GM18502 (cell line): ENCODE measurements at regions not wholly inside any gene's neighbourhood (a gene's known extent, or its start where the extent isn't known, plus 50 kb on each side); places are given as distances from the start of the nearest gene placed in this dataset.

ENCODE experiments used
- ATAC-seq: cut with Tn5 transposase; IDR thresholded peaks from one replicate; pipeline ENCODE4 v1.9.1; 2021; ENCODE audit warnings: mild to moderate bottlenecking; ENCODE audit not compliant: unreplicated experiment, poor library complexity

DNA sequence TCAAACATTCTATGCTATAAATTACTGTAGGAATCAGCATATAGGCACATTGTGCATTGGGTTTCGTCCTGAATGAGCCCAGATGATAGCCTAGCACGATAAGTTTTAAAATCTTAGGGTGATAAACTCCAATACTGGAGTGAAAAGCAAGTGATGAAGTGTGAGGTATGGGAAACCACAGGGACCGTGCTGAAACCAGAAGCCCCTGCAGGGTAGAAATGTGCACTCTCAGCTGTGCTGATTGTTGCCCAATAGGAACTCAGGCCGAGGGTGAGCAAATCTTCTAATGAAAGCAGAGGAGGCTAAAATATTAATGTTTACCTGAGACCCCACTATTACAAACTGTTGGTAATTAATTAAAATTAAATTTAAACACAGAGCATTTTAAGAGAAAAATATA lies 1486.6 kb downstream of the AACS start:
- ATAC-seq: no peak

DNA sequence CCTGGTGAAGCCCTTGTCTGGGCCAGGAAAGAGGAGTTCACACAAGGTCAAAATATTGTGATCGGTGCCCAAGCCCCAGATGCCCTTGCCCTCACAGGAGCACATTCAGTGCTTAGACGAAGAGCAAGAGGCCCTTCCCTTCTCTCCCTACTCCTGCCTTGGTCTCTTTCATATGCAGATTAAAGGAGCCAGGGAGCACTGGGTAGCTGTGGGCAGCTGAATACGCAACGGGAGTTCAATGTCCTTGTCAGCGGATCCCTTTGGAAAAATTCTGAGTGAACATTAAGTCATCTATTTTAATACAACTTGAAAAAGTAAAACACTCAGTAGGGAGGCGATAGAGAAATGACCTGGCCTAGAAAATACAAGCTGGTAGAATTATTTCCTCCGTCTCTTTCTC lies 1489.4 kb downstream of the AACS start:
- no peak for ATAC-seq

- ATAC-seq: no peak
Observed at GRCh38 chr12:126557659-126558058, 1492.4 kb downstream of the AACS start.

- no peak for ATAC-seq
Observed at GRCh38 chr12:126558219-126558618, 1493.0 kb downstream of the AACS start.

DNA sequence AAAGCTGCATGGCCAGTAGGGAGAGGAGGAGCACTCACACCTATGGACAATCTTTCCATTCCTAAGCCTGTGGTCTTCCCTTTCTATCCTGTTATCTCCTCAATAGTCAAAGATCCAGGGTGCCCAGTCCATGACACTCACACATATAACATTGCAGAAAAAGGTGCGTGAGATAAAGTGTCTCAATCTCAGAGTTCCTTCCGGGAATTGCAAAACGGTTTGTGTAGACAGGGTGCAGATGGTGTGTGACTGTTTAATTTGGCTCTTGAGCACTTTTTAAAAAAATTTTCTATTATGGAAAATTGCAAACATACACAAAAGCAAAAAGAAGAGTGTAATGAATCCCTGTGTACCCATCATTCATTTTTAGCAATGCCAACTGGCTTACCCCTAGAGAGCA lies 1493.6 kb downstream of the AACS start:
- ATAC-seq: no peak

DNA sequence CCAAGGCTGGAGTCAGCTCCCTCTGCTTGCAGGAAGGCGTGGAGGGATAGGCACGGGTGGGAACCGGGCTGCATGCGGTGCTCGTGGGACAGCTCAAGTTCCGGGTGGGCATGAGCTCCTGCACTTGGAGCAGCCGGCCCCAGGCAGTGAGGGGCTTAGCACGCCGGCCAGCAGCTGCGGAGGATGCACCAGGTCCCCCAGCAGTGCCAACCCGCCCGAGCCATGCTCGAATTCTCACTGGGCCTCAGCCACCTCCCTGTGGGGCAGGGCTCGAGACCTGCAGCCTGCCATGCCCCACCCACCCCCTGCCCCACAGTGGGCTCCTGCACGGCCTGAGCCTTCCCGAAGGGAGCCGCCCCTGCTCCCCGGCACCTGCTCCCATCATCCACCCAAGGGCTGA lies 1501.8 kb downstream of the AACS start:
- ATAC-seq: no peak

DNA sequence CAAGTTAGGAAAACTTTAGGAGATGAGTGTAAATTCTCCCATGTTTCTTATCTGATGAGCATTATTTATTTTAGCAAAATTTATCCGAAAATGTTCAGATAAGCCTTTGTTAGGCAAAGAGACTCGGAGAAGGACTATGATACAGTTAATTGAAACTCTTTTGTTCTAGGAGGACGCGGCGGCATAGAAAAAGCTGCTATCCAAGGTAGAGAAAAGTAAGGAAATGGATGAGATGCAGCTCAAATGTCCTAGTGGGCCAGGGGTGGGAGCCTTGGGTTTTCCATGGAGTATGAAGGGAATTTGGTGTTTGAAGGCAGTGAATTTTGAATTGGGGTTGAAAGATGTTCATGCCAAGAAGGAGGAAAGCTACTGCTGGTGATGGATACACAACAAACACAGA lies 1504.5 kb downstream of the AACS start:
- no peak for ATAC-seq

DNA sequence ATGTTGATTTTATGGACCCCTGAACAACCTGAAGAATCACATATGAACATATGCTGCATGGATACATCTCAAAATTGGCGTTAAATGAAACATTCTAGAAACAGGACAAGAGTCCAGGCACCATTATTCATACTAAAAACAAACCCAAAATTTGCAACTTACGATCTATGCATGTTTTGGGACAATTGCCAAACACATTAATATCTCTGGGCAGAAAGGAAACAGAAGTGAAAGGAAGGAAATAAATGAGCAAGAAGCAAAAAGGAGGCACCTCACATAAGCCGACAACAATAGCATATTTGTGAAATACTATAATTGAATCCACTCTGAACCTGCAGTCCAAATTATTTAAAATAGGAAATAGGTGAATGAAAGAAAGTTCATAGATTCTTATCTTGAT lies 1505.3 kb downstream of the AACS start:
- no peak for ATAC-seq

GRCh38 chr12:126572170-126572569 lies 1506.9 kb downstream of the AACS start:
- no peak for ATAC-seq

- ATAC-seq: no peak
Observed at GRCh38 chr12:126581655-126582054, 1516.4 kb downstream of the AACS start.

DNA sequence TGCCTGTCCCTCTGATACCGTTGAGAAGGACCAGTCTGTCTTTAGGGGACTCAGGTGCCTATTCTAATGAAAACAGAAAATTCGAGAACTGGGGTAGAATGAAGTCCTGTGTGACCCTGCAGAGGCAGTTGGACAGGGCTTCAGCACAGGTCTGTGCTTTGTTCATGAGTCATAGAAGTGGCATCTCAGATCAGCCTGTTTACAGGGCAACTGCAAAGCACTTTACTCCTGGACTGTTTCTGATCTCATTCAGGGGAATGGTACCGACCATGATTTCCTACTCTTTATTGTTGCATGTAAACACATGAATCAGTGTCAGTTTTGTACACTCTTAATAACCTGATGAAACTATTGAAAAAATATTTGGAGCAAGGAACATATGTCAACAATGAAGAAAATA lies 1517.0 kb downstream of the AACS start:
- no peak for ATAC-seq

DNA sequence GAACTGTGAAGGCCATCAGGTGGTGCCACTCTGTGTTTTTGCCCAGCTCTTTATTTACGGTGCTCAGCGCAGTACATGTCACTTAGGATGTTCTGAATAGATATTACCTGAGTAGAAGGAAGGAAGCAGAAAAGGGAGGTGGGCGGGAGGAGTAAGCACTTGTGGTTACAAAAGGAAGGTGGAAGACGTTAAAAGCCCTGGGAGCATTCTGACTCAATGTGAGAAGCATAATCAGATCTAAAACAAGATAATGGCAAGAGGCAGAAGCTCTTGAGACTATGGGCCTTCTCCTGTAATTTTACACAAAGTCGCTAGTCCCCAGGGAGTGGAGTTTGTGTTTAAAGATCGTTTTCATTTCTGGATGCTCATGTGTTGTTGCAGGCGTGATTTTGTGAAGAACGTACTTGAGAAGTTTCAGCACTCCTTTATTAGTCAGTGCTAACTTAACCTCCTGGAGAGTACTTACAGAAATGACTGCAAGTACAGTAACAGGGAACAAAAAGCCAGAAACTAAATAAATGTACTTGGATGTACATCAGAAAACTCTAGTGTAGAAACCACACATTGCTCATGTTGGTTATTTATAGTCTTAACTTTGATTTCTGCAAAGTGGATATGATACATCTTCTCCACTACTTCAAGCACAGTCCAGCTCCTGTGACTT lies 1523.5 kb downstream of the AACS start:
- no peak for ATAC-seq

- no peak for ATAC-seq
Observed at GRCh38 chr12:126591533-126591932, 1526.3 kb downstream of the AACS start.

DNA sequence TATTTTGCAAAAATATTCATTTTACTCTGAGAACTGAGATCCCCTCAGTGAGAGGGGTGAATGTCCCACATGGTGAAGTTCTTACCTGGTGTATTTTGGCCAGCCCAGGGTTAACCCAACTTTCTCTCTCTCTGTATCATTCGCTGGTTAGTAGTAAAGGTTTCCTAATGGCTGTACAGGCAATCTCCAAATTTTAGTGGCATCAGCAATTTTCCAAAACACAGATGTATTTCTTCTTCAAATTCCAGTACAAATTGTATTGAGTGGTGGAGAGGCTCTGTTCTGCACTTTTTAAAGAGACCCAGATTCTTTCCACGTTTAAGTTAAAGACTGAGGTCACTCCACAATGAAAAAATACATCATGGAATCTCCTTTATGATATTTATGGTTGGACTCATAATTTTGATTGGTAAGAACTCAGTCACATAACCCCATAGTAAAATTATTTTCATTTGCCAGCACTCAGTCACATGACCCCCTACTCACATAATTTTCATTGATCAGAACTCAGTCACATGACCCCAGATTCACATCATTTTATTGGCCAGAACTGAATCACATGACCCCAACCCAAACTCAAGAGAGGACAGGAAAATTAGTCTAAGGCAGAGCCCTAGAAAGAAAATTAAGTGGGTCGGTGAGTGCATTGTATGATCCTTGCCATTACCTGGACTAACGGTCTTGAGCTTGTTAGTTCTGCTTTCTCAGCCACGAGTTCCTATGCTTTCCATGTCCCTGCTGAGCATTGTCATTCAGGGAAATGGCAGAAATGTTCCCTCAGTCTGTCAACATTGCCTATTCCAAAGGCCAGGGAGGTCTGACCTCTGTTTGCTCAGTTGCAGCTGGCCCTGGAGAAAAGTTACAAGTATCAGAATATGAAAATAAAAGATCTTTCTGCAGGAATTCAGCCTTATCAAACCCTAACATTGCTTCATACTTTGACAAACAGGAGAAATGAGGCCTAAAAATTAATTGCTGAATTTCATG lies 1536.2 kb downstream of the AACS start:
- no peak for ATAC-seq

DNA sequence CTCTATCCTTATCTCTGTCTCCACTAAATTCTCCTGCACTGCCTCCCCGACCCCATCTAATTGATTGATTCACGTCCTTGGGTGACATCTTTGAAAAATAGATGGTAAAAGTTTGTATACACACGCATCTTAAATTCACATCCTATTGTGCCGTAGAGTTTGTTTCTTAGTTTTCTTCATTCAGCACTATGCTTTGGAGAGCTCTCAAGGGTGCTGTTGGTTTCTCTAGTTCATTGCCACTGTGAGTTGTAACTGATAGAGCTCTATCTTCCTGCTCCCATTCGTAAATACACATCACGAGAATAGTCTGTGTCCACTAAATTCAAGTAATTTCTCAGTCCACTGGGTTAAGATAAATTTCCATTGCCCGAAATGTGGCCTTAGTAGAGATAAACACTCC lies 1537.4 kb downstream of the AACS start:
- no peak for ATAC-seq

DNA sequence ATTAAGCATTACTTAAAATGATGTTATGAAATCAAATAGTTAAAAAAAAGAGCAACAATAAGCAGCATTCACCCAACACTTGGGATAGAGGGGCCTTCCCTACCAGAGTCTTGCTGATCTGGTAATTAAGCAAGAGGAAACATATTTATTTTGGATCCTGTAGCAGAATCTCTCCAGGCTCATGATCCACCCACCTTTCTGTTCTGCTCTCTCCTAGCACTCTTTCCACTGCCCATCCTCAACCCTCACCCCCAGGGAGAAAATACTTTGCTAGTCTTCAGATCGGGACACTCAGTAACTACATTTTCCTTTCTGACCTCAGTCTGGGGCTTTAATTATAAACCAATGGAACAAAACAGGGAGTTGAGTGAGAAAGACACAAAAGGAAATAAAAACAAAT lies 1541.9 kb downstream of the AACS start:
- no peak for ATAC-seq

DNA sequence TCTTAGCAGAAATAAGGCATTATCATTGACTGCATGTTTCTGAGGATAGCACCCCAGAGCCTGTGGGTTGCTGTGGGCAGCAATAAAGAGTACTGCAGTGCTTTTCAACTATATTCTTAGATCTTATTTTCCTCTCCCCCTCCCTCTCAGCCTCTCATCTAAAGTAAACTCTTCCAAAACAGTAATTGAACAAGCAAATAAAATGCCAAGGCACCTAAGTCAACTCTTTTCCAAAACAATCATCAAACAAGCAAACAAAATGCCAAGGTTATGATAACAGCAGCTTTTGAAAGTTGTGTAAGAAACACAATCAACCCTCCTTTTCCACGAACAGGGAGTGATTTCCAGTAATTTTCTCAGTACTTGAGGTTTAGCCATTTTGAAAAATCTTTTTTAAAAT lies 1542.6 kb downstream of the AACS start:
- ATAC-seq: no peak

DNA sequence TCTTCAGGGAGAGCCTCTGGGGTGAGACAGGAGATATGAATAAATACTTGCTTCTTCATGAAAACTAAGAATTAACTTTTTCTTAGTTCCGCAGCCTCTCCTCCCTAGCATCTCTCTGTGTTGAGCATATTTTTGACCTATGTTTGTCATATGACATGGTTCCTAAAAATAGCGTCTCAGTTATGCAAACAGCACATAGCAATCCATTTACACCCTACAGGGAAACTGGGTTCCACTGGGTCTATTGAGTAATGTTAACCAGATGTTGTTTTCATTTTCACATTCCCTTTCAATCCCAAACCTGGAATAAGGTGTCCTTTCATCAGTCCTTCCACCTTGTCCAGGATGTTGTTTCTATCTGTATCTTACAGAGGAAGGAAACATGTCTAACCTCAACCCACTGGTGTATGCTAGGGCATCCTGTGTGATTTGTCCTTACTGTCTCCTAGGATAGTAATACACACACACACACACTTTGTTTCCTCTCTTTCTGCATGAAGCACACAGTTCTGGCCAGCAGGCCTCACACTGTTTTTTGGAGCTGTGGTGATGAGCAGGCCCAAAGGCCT lies 1543.5 kb downstream of the AACS start:
- no peak for ATAC-seq

GRCh38 chr12:126616441-126616840 lies 1551.2 kb downstream of the AACS start:
- ATAC-seq: no peak

GRCh38 chr12:126617312-126617711 lies 1552.1 kb downstream of the AACS start:
- no peak for ATAC-seq

DNA sequence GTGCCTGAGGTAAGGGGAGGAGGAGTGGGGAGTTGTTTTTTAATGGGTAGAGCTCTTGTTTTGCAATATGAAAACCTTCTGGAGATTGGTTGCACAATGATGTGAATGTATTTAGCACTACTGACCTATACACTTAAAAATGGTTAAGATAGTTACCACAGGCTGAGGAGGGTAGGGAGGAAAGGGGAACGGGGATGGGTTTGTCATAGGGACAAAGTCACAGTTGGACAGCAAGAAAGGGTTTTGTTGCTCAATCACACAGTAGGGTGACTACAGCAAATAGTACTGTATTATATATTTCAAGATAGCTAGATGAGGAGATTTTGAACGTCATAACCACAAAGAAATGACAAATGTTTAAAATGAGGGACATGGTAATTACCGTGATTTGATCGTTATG lies 1562.4 kb downstream of the AACS start:
- no peak for ATAC-seq
